Hepatocyte (in vitro differentiated cells): ENCODE measurements at regions not wholly inside any gene's neighbourhood (a gene's known extent, or its start where the extent isn't known, plus 50 kb on each side); places are given as distances from the start of the nearest gene placed in this dataset.

Experiments used
- EZH2 ChIP-seq: fragments of 200-600 bp; sonication (generic); IDR thresholded peaks from 2 replicates; pipeline ENCODE4 v1.6.1; 2016; ENCODE audit warnings: antibody characterized with exemption, mild to moderate bottlenecking, borderline replicate concordance
- EZH2phosphoT487 ChIP-seq: fragments of 200-600 bp; sonication (generic); IDR thresholded peaks from one replicate; pipeline ENCODE4 v1.6.1; 2018; ENCODE audit warnings: antibody characterized with exemption, mild to moderate bottlenecking, low read depth, moderate library complexity; ENCODE audit not compliant: unreplicated experiment, severe bottlenecking
- TF ChIP-seq, protein P1 (sequence below): fragments of 200-600 bp; sonication (generic); IDR thresholded peaks from 2 replicates; pipeline ENCODE4 v1.5.1; 2016; ENCODE audit warnings: antibody characterized with exemption, mild to moderate bottlenecking; ENCODE audit not compliant: poor library complexity

DNA sequence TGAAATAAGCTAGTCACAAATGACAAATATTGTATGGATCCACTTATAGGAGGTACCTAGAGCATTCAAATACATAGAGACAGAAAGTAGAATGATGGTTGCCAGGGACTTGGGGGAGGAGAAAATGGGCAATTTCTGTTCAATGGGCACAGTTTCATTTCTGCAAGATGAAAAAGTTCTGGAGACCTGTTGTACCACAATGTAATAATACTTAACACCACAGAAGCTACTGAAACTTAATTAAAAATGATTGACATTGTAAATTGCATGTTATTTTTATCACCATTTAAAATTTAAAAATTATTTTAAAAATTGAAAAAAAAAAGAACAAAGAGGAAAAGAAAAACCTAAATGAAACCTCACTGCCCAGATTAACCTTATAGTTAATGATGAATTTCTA is 67.4 kb downstream of the NHLRC1 start:
- TF ChIP-seq, protein P1, sequence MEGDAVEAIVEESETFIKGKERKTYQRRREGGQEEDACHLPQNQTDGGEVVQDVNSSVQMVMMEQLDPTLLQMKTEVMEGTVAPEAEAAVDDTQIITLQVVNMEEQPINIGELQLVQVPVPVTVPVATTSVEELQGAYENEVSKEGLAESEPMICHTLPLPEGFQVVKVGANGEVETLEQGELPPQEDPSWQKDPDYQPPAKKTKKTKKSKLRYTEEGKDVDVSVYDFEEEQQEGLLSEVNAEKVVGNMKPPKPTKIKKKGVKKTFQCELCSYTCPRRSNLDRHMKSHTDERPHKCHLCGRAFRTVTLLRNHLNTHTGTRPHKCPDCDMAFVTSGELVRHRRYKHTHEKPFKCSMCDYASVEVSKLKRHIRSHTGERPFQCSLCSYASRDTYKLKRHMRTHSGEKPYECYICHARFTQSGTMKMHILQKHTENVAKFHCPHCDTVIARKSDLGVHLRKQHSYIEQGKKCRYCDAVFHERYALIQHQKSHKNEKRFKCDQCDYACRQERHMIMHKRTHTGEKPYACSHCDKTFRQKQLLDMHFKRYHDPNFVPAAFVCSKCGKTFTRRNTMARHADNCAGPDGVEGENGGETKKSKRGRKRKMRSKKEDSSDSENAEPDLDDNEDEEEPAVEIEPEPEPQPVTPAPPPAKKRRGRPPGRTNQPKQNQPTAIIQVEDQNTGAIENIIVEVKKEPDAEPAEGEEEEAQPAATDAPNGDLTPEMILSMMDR, result no peak
- TF ChIP-seq EZH2 (no peak), EZH2phosphoT487 (no peak)
